ENCODE measurements at regions not wholly inside any gene's neighbourhood (a gene's known extent, or its start where the extent isn't known, plus 50 kb on each side); places are given as distances from the start of the nearest gene placed in this dataset.
"Not testable (repeated sequence)": the region's sequence is repeated elsewhere in the genome, so short reads cannot be mapped to it uniquely, and the experiment has no call there.

DNA sequence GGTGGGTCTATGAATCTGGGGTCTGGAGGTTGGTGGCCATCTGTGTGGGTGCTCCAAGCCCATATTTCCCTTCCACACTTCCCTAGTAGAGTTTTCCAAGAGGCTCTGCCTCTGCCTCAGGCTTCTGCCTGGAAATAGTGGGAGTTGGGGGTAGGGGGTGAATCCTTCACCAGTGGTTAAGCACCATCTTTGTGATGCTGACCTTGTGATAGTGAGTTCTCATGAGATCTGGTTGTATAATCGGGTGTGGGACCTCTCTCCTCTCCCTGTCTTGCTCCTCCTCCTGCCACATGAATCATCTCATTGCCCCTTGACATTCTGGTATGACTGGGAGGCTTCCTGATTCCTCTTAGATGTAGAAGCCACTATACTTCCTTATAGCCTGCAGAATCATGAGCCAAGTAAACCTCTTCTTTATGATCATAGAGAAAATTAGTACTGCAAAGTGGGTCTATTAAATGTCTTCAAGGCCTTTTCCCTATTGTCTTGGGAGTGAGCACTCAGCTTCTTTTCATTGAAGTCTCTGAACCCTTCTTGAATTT is 829.8 kb downstream of the FOXD4L5 start:
- TF ChIP-seq, protein P1, sequence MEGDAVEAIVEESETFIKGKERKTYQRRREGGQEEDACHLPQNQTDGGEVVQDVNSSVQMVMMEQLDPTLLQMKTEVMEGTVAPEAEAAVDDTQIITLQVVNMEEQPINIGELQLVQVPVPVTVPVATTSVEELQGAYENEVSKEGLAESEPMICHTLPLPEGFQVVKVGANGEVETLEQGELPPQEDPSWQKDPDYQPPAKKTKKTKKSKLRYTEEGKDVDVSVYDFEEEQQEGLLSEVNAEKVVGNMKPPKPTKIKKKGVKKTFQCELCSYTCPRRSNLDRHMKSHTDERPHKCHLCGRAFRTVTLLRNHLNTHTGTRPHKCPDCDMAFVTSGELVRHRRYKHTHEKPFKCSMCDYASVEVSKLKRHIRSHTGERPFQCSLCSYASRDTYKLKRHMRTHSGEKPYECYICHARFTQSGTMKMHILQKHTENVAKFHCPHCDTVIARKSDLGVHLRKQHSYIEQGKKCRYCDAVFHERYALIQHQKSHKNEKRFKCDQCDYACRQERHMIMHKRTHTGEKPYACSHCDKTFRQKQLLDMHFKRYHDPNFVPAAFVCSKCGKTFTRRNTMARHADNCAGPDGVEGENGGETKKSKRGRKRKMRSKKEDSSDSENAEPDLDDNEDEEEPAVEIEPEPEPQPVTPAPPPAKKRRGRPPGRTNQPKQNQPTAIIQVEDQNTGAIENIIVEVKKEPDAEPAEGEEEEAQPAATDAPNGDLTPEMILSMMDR (IDR thresholded peaks at IDR 0.05) = not testable (repeated sequence)
- not testable (repeated sequence) for TF ChIP-seq POLR2A (IDR thresholded peaks at IDR 0.05)
